Vagina (tissue), 2 donors: ENCODE measurements at regions not wholly inside any gene's neighbourhood (a gene's known extent, or its start where the extent isn't known, plus 50 kb on each side); places are given as distances from the start of the nearest gene placed in this dataset.

Experiments used
- DNase-seq, 2 donors: peaks; one replicate each; pipeline ENCODE4 v3.0.0-alpha.2; 2017; ENCODE audit errors: extremely low spot score in 2 of 2
- H3K27ac ChIP-seq: fragments of 200-600 bp; sonication (generic); one replicate; pipeline ENCODE4 v1.5.1; 2019
- H3K27me3 ChIP-seq: fragments of 200-600 bp; sonication (generic); one replicate; pipeline ENCODE4 v1.5.1; 2019
- H3K36me3 ChIP-seq, 2 donors: fragments of 200-600 bp; sonication (generic); one replicate each; pipeline ENCODE4 v1.5.1; 2017 to 2019
- H3K4me1 ChIP-seq: fragments of 200-600 bp; sonication (generic); one replicate; pipeline ENCODE4 v1.5.1; 2019
- H3K4me3 ChIP-seq, 2 donors: fragments of 200-600 bp; sonication (generic); 1 replicate in 1 of 2; 2 replicates in 1 of 2; pipeline ENCODE4 v1.5.1; 2016 to 2019
- H3K9me3 ChIP-seq: fragments of 200-600 bp; sonication (generic); one replicate; pipeline ENCODE4 v1.5.1; 2019
- CTCF ChIP-seq, 3 experiments: fragments of 450-650 bp in 2 of 3; fragments of 200-600 bp in 1 of 3; sonication (generic) in 1 of 3; IDR thresholded peaks; one replicate each; pipeline ENCODE4 v1.5.1; 2017 to 2019; ENCODE audit warnings: antibody characterized with exemption in 3 of 3, mild to moderate bottlenecking in 2 of 3, moderate library complexity in 2 of 3
- POLR2A ChIP-seq, 2 donors: fragments of 450-650 bp; IDR thresholded peaks; one replicate each; pipeline ENCODE4 v1.6.1; 2017; ENCODE audit warnings: antibody characterized with exemption in 2 of 2, mild to moderate bottlenecking in 2 of 2, moderate library complexity in 2 of 2
- POLR2AphosphoS5 ChIP-seq, 2 donors: sonication (generic); formaldehyde crosslinking; IDR thresholded peaks; one replicate each; pipeline ENCODE4 v1.9.0; 2017; ENCODE audit warnings: antibody characterized with exemption in 2 of 2, mild to moderate bottlenecking in 2 of 2, low read depth in 1 of 2; ENCODE audit not compliant: insufficient read depth in 1 of 2
- intact Hi-C: fragments of 100-400 bp; cut with DNase I; formaldehyde crosslinking; loops from one replicate; pipeline ENCODE4 v1.15.1; 2023

GRCh38 chr2:84283506-84283905 is 175.6 kb downstream of the SUCLG1 start:
- TF ChIP-seq POLR2A (IDR thresholded peaks at IDR 0.05) (no peak), CTCF (IDR thresholded peaks at IDR 0.05) (no peak), POLR2AphosphoS5 (IDR thresholded peaks at IDR 0.05; ENCODE audit: insufficient read depth in 1 of 2, low read depth in 1 of 2) (no peak)
- H3K27ac ChIP-seq: no peak overlapping the region
- intact Hi-C loops: no loop called here
- H3K9me3 ChIP-seq: no peaks in the 10 kb centered on the region
- H3K27me3 ChIP-seq: no peaks in the 10 kb centered on the region
- DNase-seq: no peak
- no peaks in the 10 kb centered on the region for H3K36me3 ChIP-seq
- H3K4me3 ChIP-seq: no peak overlapping the region
- H3K4me1 ChIP-seq: no peaks in the 10 kb centered on the region

GRCh38 chr2:84281510-84281909 is 177.6 kb downstream of the SUCLG1 start:
- no peak overlapping the region for H3K4me3 ChIP-seq
- H3K27ac ChIP-seq: no peak overlapping the region
- TF ChIP-seq POLR2AphosphoS5 (IDR thresholded peaks at IDR 0.05; ENCODE audit: insufficient read depth in 1 of 2, low read depth in 1 of 2) (no peak), CTCF (IDR thresholded peaks at IDR 0.05) (no peak), POLR2A (IDR thresholded peaks at IDR 0.05) (no peak)
- H3K9me3 ChIP-seq: no peaks in the 10 kb centered on the region
- no peak for DNase-seq
- no peaks in the 10 kb centered on the region for H3K4me1 ChIP-seq
- intact Hi-C loops: no loop called here
- no peaks in the 10 kb centered on the region for H3K36me3 ChIP-seq
- H3K27me3 ChIP-seq: no peaks in the 10 kb centered on the region

- no peaks in the 10 kb centered on the region for H3K4me1 ChIP-seq
- DNase-seq: no peak
- no peaks in the 10 kb centered on the region for H3K36me3 ChIP-seq
- no peaks in the 10 kb centered on the region for H3K9me3 ChIP-seq
- no peak for TF ChIP-seq CTCF (IDR thresholded peaks at IDR 0.05)
- TF ChIP-seq POLR2AphosphoS5 (IDR thresholded peaks at IDR 0.05; ENCODE audit: insufficient read depth in 1 of 2, low read depth in 1 of 2): no peak
- TF ChIP-seq POLR2A (IDR thresholded peaks at IDR 0.05): no peak
- intact Hi-C loops: no loop called here
- no peaks in the 10 kb centered on the region for H3K27me3 ChIP-seq
- no peak overlapping the region for H3K27ac ChIP-seq
- no peak overlapping the region for H3K4me3 ChIP-seq
Observed at GRCh38 chr2:84280873-84281272, 178.2 kb downstream of the SUCLG1 start.

GRCh38 chr2:84278386-84278785 is 180.7 kb downstream of the SUCLG1 start:
- DNase-seq: no peak
- Histone ChIP-seq H3K4me3 (no peak overlapping the region), H3K27ac (no peak overlapping the region), H3K27me3 (no peaks in the 10 kb centered on the region), H3K4me1 (no peaks in the 10 kb centered on the region), H3K36me3 (no peaks in the 10 kb centered on the region), H3K9me3 (no peaks in the 10 kb centered on the region)
- TF ChIP-seq POLR2AphosphoS5 (IDR thresholded peaks at IDR 0.05; ENCODE audit: insufficient read depth in 1 of 2, low read depth in 1 of 2) (no peak), CTCF (IDR thresholded peaks at IDR 0.05) (no peak), POLR2A (IDR thresholded peaks at IDR 0.05) (no peak)
- intact Hi-C loops: no loop called here

GRCh38 chr2:84276590-84277255 is 182.4 kb downstream of the SUCLG1 start:
- Histone ChIP-seq H3K4me3 (no peak overlapping the region), H3K27me3 (no peaks in the 10 kb centered on the region), H3K27ac (no peak overlapping the region), H3K36me3 (no peaks in the 10 kb centered on the region), H3K9me3 (no peaks in the 10 kb centered on the region), H3K4me1 (no peaks in the 10 kb centered on the region)
- DNase-seq: no peak
- intact Hi-C loops: no loop called here
- TF ChIP-seq POLR2A (IDR thresholded peaks at IDR 0.05): no peak
- no peak for TF ChIP-seq POLR2AphosphoS5 (IDR thresholded peaks at IDR 0.05; ENCODE audit: insufficient read depth in 1 of 2, low read depth in 1 of 2)
- no peak for TF ChIP-seq CTCF (IDR thresholded peaks at IDR 0.05)
